Osteoblast (primary cell): ENCODE measurements at regions not wholly inside any gene's neighbourhood (a gene's known extent, or its start where the extent isn't known, plus 50 kb on each side); places are given as distances from the start of the nearest gene placed in this dataset.

ENCODE experiments used
- DNase-seq: peaks from one replicate; pipeline ENCODE4 v3.0.0; 2011; ENCODE audit warnings: low spot score, mixed read lengths; ENCODE audit not compliant: insufficient read length; ENCODE audit errors: missing footprints
- H2AFZ ChIP-seq: 2 replicates; pipeline ENCODE4 v1.6.0; 2011; ENCODE audit warnings: mild to moderate bottlenecking, low read length
- H3K27ac ChIP-seq: 2 replicates; pipeline ENCODE4 v1.5.1; 2011; ENCODE audit warnings: mild to moderate bottlenecking, low read depth, low read length, moderate library complexity
- H3K27me3 ChIP-seq: 2 replicates; pipeline ENCODE4 v1.6.0; 2012; ENCODE audit warnings: mild to moderate bottlenecking, control low read depth, inconsistent platforms, low read length, moderate library complexity; ENCODE audit not compliant: insufficient read depth
- H3K36me3 ChIP-seq: 2 replicates; pipeline ENCODE4 v1.5.1; 2011; ENCODE audit warnings: mild to moderate bottlenecking, low read length, control low read depth, moderate library complexity; ENCODE audit not compliant: insufficient read depth
- H3K4me1 ChIP-seq: 2 replicates; pipeline ENCODE4 v1.5.1; 2011; ENCODE audit warnings: mild to moderate bottlenecking, low read length, control low read depth, moderate library complexity; ENCODE audit not compliant: insufficient read depth
- H3K4me2 ChIP-seq: 2 replicates; pipeline ENCODE4 v1.6.0; 2011; ENCODE audit warnings: mild to moderate bottlenecking, low read length; ENCODE audit not compliant: insufficient read depth
- H3K4me3 ChIP-seq: fragments of 200-600 bp; sonication (generic); 3 replicates; pipeline ENCODE4 v1.5.1; 2012; ENCODE audit warnings: mild to moderate bottlenecking, low read length, inconsistent platforms; ENCODE audit not compliant: insufficient read depth
- H3K79me2 ChIP-seq: 2 replicates; pipeline ENCODE4 v1.6.0; 2012; ENCODE audit warnings: mild to moderate bottlenecking, low read length, control low read depth, inconsistent platforms; ENCODE audit not compliant: insufficient read depth
- H3K9me3 ChIP-seq: 2 replicates; pipeline ENCODE4 v1.5.1; 2011; ENCODE audit warnings: low read depth, low read length, control low read depth
- H4K20me1 ChIP-seq: 2 replicates; pipeline ENCODE4 v1.6.0; 2012; ENCODE audit warnings: mild to moderate bottlenecking, low read length, control low read depth; ENCODE audit not compliant: insufficient read depth
- TF ChIP-seq, protein P1 (sequence below): IDR thresholded peaks from 2 replicates; pipeline ENCODE4 v1.5.1; 2011; ENCODE audit warnings: mild to moderate bottlenecking, low read depth, low read length, moderate library complexity; ENCODE audit errors: extremely low read depth

DNA sequence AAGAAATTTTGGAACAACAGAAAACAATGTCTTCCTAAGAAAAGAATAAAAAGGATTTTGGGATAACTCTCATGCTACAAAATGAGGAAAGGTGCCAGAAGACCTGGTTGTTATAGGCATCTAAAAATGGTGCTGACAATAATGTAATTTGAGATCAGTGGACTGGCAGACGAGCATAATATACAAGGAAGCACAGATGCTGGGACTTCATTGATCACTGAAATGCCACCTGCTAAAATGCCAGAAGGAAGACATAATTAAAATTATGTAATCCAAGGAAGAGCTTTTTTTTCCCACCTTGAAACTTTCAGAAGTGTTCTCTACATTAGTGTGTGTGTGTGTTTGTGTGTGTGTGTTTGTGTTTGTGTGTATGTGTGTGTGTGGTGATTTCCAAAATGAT lies 535.9 kb downstream of the XIRP2 start:
- H3K79me2 ChIP-seq = no peaks in the 10 kb centered on the region
- H3K27me3 ChIP-seq = no peaks in the 10 kb centered on the region
- no peaks in the 10 kb centered on the region for H4K20me1 ChIP-seq
- H3K36me3 ChIP-seq = no peaks in the 10 kb centered on the region
- no peaks in the 10 kb centered on the region for H3K4me1 ChIP-seq
- TF ChIP-seq, protein P1, sequence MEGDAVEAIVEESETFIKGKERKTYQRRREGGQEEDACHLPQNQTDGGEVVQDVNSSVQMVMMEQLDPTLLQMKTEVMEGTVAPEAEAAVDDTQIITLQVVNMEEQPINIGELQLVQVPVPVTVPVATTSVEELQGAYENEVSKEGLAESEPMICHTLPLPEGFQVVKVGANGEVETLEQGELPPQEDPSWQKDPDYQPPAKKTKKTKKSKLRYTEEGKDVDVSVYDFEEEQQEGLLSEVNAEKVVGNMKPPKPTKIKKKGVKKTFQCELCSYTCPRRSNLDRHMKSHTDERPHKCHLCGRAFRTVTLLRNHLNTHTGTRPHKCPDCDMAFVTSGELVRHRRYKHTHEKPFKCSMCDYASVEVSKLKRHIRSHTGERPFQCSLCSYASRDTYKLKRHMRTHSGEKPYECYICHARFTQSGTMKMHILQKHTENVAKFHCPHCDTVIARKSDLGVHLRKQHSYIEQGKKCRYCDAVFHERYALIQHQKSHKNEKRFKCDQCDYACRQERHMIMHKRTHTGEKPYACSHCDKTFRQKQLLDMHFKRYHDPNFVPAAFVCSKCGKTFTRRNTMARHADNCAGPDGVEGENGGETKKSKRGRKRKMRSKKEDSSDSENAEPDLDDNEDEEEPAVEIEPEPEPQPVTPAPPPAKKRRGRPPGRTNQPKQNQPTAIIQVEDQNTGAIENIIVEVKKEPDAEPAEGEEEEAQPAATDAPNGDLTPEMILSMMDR = no peak
- H3K9me3 ChIP-seq = no peaks in the 10 kb centered on the region
- no peak overlapping the region for H3K4me2 ChIP-seq
- H3K27ac ChIP-seq = no peak overlapping the region
- DNase-seq = no peak
- H2AFZ ChIP-seq = no peak overlapping the region
- no peak overlapping the region for H3K4me3 ChIP-seq

DNA sequence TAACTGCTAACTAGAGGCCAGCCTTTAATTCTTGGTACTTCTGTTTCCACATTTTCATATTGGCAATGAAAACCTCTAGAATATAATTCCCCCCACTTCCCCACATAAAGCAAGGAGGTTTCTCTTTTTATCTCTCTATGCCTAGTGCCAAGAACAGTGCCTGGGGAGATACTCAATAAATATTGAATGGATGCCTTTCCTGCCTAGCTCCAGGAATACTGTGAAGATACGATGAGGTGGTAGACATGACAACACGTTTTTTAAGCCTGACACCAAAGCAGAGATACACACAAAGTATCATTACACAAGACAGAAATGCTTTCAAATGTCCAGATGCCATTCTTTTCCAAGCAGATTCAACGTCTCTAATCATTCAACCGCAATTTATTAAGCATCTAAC lies 535.5 kb downstream of the XIRP2 start:
- Histone ChIP-seq H3K79me2 (no peaks in the 10 kb centered on the region), H3K27me3 (no peaks in the 10 kb centered on the region), H2AFZ (no peak overlapping the region), H4K20me1 (no peaks in the 10 kb centered on the region), H3K9me3 (no peaks in the 10 kb centered on the region), H3K4me3 (no peak overlapping the region), H3K36me3 (no peaks in the 10 kb centered on the region), H3K4me1 (no peaks in the 10 kb centered on the region), H3K27ac (no peak overlapping the region), H3K4me2 (no peak overlapping the region)
- no peak for DNase-seq
- TF ChIP-seq, protein P1 = no peak

DNA sequence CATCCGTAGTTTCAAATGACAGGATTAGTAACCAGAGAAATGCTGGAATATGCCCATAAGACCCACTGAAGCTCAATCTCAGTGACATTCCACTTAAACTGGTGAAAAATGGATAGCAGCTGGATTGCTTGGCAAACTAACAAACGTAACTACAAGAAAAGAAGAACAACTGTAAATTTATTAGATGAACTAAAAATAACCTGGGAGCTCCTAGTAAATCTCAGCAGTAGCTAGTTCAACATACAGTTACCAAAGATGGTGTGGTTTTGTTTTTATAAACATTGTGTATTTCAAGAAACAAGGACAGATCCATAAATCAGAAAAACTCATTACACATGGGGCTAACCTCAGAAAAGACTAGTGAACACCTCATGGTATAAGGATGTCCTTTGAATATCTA lies 531.9 kb downstream of the XIRP2 start:
- Histone ChIP-seq H3K79me2 (no peaks in the 10 kb centered on the region), H3K4me3 (no peak overlapping the region), H2AFZ (no peak overlapping the region), H3K4me1 (no peaks in the 10 kb centered on the region), H4K20me1 (no peaks in the 10 kb centered on the region), H3K4me2 (no peak overlapping the region), H3K36me3 (no peaks in the 10 kb centered on the region), H3K27ac (no peak overlapping the region), H3K9me3 (no peaks in the 10 kb centered on the region), H3K27me3 (no peaks in the 10 kb centered on the region)
- no peak for DNase-seq
- TF ChIP-seq, protein P1 = no peak

DNA sequence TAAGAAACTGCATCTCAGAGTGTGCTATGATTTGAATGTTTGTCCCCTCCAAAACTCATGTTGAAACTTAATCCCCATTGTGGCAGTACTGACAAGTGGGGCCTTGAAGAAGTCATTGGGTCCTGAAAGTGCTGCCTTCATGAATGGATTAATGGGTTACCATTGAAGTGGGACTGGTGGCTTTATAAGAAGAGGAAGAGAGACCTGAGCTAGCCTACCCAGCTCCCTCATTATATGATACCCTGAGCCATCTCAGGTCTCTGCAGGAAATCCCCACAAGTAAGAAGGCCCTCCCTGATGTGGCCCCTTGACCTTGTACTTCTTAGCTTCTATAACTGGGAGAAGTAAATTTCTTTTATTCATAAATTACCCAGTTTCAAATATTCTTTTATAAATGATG lies 526.8 kb downstream of the XIRP2 start:
- DNase-seq = no peak
- Histone ChIP-seq H4K20me1 (no peaks in the 10 kb centered on the region), H3K36me3 (no peaks in the 10 kb centered on the region), H2AFZ (no peak overlapping the region), H3K27ac (no peak overlapping the region), H3K4me2 (no peak overlapping the region), H3K9me3 (no peaks in the 10 kb centered on the region), H3K79me2 (no peaks in the 10 kb centered on the region), H3K27me3 (no peaks in the 10 kb centered on the region), H3K4me3 (no peak overlapping the region), H3K4me1 (no peaks in the 10 kb centered on the region)
- TF ChIP-seq, protein P1 = no peak
